Suprapubic skin (tissue), 4 donors: ENCODE measurements at regions not wholly inside any gene's neighbourhood (a gene's known extent, or its start where the extent isn't known, plus 50 kb on each side); places are given as distances from the start of the nearest gene placed in this dataset.
"Not testable (repeated sequence)": the region's sequence is repeated elsewhere in the genome, so short reads cannot be mapped to it uniquely, and the experiment has no call there.

ENCODE experiments used
- DNase-seq, 2 donors: peaks; one replicate each; pipeline ENCODE4 v3.0.0-alpha.2; 2019; ENCODE audit warnings: low spot score in 2 of 2
- H3K27ac ChIP-seq: fragments of 200-600 bp; sonication (generic); one replicate; pipeline ENCODE4 v1.5.1; 2019
- H3K27me3 ChIP-seq: fragments of 200-600 bp; sonication (generic); one replicate; pipeline ENCODE4 v1.5.1; 2019
- H3K36me3 ChIP-seq: fragments of 200-600 bp; sonication (generic); one replicate; pipeline ENCODE4 v1.5.1; 2019
- H3K4me1 ChIP-seq: fragments of 200-600 bp; sonication (generic); one replicate; pipeline ENCODE4 v1.5.1; 2019
- H3K4me3 ChIP-seq: fragments of 200-600 bp; sonication (generic); one replicate; pipeline ENCODE4 v1.5.1; 2019; ENCODE audit warnings: mild to moderate bottlenecking
- H3K9me3 ChIP-seq: fragments of 200-600 bp; sonication (generic); one replicate; pipeline ENCODE4 v1.5.1; 2019
- CTCF ChIP-seq, 2 donors: fragments of 200-600 bp in 1 of 2; fragments of 450-650 bp in 1 of 2; sonication (generic) in 1 of 2; IDR thresholded peaks; one replicate each; pipeline ENCODE4 v1.5.1; 2016 to 2019; ENCODE audit warnings: antibody characterized with exemption in 2 of 2, mild to moderate bottlenecking in 1 of 2, moderate library complexity in 1 of 2
- EP300 ChIP-seq: sonication (generic); formaldehyde crosslinking; IDR thresholded peaks from one replicate; pipeline ENCODE4 v1.6.1; 2017; ENCODE audit warnings: antibody characterized with exemption
- POLR2A ChIP-seq, 2 donors: fragments of 450-650 bp; IDR thresholded peaks; one replicate each; pipeline ENCODE4 v1.6.1; 2017; ENCODE audit warnings: antibody characterized with exemption in 2 of 2, mild to moderate bottlenecking in 2 of 2, moderate library complexity in 2 of 2
- POLR2AphosphoS5 ChIP-seq, 3 donors: sonication (generic); formaldehyde crosslinking; IDR thresholded peaks; one replicate each; pipeline ENCODE4 v1.6.1; 2017; ENCODE audit warnings: antibody characterized with exemption in 3 of 3
- WGBS: methylation state at CpG from one replicate; pipeline ENCODE4 v1.1.5; 2018; 5-methylcytosine and 5-hydroxymethylcytosine counted together

GRCh38 chr4:160364217-160364616 is 1261.3 kb downstream of the RAPGEF2 start:
- TF ChIP-seq POLR2AphosphoS5 (IDR thresholded peaks at IDR 0.05), result no peak
- no peak for TF ChIP-seq POLR2A (IDR thresholded peaks at IDR 0.05)
- no peak for TF ChIP-seq CTCF (IDR thresholded peaks at IDR 0.05)
- TF ChIP-seq EP300, result no peak
- no peak overlapping the region for H3K4me3 ChIP-seq
- no peaks in the 10 kb centered on the region for H3K36me3 ChIP-seq
- no peaks in the 10 kb centered on the region for H3K9me3 ChIP-seq
- H3K4me1 ChIP-seq, result no peaks in the 10 kb centered on the region
- no peak for DNase-seq
- H3K27me3 ChIP-seq, result no peaks in the 10 kb centered on the region
- H3K27ac ChIP-seq, result no peak overlapping the region

GRCh38 chr4:160364665-160365064 is 1261.8 kb downstream of the RAPGEF2 start:
- DNase-seq, H3K36me3 ChIP-seq, H3K4me1 ChIP-seq, H3K27me3 ChIP-seq, H3K4me3 ChIP-seq, H3K9me3 ChIP-seq, H3K27ac ChIP-seq: not testable (repeated sequence)
- 47% methylated on average over 5 of the region's 6 CpGs for WGBS

- not testable (repeated sequence) for H3K4me1 ChIP-seq, DNase-seq, H3K36me3 ChIP-seq, H3K4me3 ChIP-seq, H3K27ac ChIP-seq, H3K27me3 ChIP-seq, H3K9me3 ChIP-seq
- 56% methylated on average over 8 of the region's 8 CpGs for WGBS
Observed at GRCh38 chr4:160365383-160365782, 1262.5 kb downstream of the RAPGEF2 start.

GRCh38 chr4:160370046-160370445 is 1267.2 kb downstream of the RAPGEF2 start:
- 68% methylated on average over 2 of the region's 2 CpGs for WGBS

GRCh38 chr4:160371446-160371845 is 1268.6 kb downstream of the RAPGEF2 start:
- Histone ChIP-seq H3K4me1 (no peaks in the 10 kb centered on the region), H3K27ac (no peak overlapping the region), H3K36me3 (no peaks in the 10 kb centered on the region), H3K27me3 (no peaks in the 10 kb centered on the region), H3K4me3 (no peak overlapping the region), H3K9me3 (no peaks in the 10 kb centered on the region)
- 76% methylated on average over 1 of the region's 1 CpG for WGBS
- no peak for DNase-seq
- no peak for TF ChIP-seq POLR2AphosphoS5 (IDR thresholded peaks at IDR 0.05)
- TF ChIP-seq POLR2A (IDR thresholded peaks at IDR 0.05), result no peak
- no peak for TF ChIP-seq EP300
- TF ChIP-seq CTCF (IDR thresholded peaks at IDR 0.05), result no peak

More at GRCh38 chr4:160370046-160370445, 1267.2 kb downstream of the RAPGEF2 start:
- Histone ChIP-seq H3K4me1 (no peaks in the 10 kb centered on the region), H3K9me3 (no peaks in the 10 kb centered on the region), H3K36me3 (no peaks in the 10 kb centered on the region), H3K27ac (no peak overlapping the region), H3K27me3 (no peaks in the 10 kb centered on the region), H3K4me3 (no peak overlapping the region)
- DNase-seq, result no peak
- TF ChIP-seq CTCF (IDR thresholded peaks at IDR 0.05) (no peak), POLR2A (IDR thresholded peaks at IDR 0.05) (no peak), EP300 (no peak), POLR2AphosphoS5 (IDR thresholded peaks at IDR 0.05) (no peak)

GRCh38 chr4:160372390-160372789 is 1269.5 kb downstream of the RAPGEF2 start:
- 58% methylated on average over 5 of the region's 5 CpGs for WGBS
- no peaks in the 10 kb centered on the region for H3K36me3 ChIP-seq
- no peak for DNase-seq
- H3K9me3 ChIP-seq, result no peaks in the 10 kb centered on the region
- H3K27me3 ChIP-seq, result no peaks in the 10 kb centered on the region
- H3K4me3 ChIP-seq, result no peak overlapping the region
- H3K4me1 ChIP-seq, result no peaks in the 10 kb centered on the region
- H3K27ac ChIP-seq, result no peak overlapping the region
- no peak for TF ChIP-seq CTCF (IDR thresholded peaks at IDR 0.05)
- TF ChIP-seq POLR2A (IDR thresholded peaks at IDR 0.05), result no peak
- TF ChIP-seq POLR2AphosphoS5 (IDR thresholded peaks at IDR 0.05), result no peak
- no peak for TF ChIP-seq EP300
